HCT116 (cell line): ENCODE measurements at regions not wholly inside any gene's neighbourhood (a gene's known extent, or its start where the extent isn't known, plus 50 kb on each side); places are given as distances from the start of the nearest gene placed in this dataset.

Experiments used
- ATAC-seq: fragments of 200-7000 bp; cut with Tn5 transposase; 2 replicates; pipeline ENCODE4 v1.9.1; 2020; ENCODE audit warnings: mild to moderate bottlenecking, moderate library complexity
- BruUV-seq: library from RNA; stranded (reverse); fragments of 400-500 nt; replicated peaks from 2 replicates; lab custom pipeline; 2021; lab: Mats Ljungman, UMichigan
- CTCF ChIA-PET: fragments of 300-600 bp; sonication (Branson Sonifier 250); formaldehyde crosslinking; loops from one replicate; lab custom pipeline; 2021; ENCODE audit warnings: antibody characterized with exemption; lab: Charles Lee
- POLR2A ChIA-PET: fragments of 300-600, 350-600 bp; sonication (Branson Sonifier 250); formaldehyde crosslinking; loops from one replicate; lab custom pipeline; 2021; ENCODE audit warnings: antibody characterized with exemption; lab: Charles Lee
- RAD21 ChIA-PET, 2 experiments: fragments of 300-600 bp; sonication (Branson Sonifier 250); formaldehyde crosslinking; loops; one replicate each; lab custom pipeline; 2023; ENCODE audit warnings: low total read pairs in 2 of 2; ENCODE audit not compliant: uncharacterized antibody in 2 of 2, unreplicated experiment in 2 of 2, low non-redundant PET in 1 of 2; lab: Charles Lee
- DNase-seq: peaks from one replicate; pipeline ENCODE4 v3.0.0-alpha.2; 2010; ENCODE audit warnings: low read depth, low spot score
- H2AFZ ChIP-seq: fragments of 200-600 bp; shearing (Covaris generic), sonication (generic); 2 replicates; pipeline ENCODE4 v1.6.1; 2017; ENCODE audit warnings: low read depth, mixed run types, mixed read lengths, antibody characterized with exemption, low read length; ENCODE audit not compliant: poor library complexity, severe bottlenecking
- H3K27ac ChIP-seq: 2 replicates; pipeline ENCODE4 v1.5.1; 2012; ENCODE audit warnings: low read depth, low read length
- H3K27me3 ChIP-seq: fragments of 200-600 bp; sonication (generic); 2 replicates; pipeline ENCODE4 v1.6.1; 2016; ENCODE audit warnings: mixed run types, low read length, mixed read lengths; ENCODE audit not compliant: insufficient read depth
- H3K36me3 ChIP-seq, 2 experiments: fragments of 200-500 bp in 1 of 2; fragments of 200-600 bp in 1 of 2; sonication (Bioruptor generic) in 1 of 2; sonication (generic) in 1 of 2; 2 replicates each; pipeline versions ENCODE4 v1.5.1 to v1.6.1; 2014 to 2016; ENCODE audit warnings: low read length in 2 of 2, inconsistent platforms in 1 of 2, mixed read lengths in 1 of 2, mixed run types in 1 of 2; ENCODE audit not compliant: insufficient read depth in 2 of 2, control insufficient read depth in 1 of 2
- H3K4me1 ChIP-seq, 2 experiments: fragments of 200-600 bp in 1 of 2; sonication (generic) in 1 of 2; 2 replicates each; pipeline versions ENCODE4 v1.5.1 to v1.6.1; 2012 to 2017; ENCODE audit warnings: low read length in 2 of 2, inconsistent platforms in 1 of 2, mild to moderate bottlenecking in 1 of 2, mixed read lengths in 1 of 2, mixed run types in 1 of 2, moderate library complexity in 1 of 2; ENCODE audit not compliant: insufficient read depth in 2 of 2, control insufficient read depth in 1 of 2
- H3K4me2 ChIP-seq: fragments of 200-600 bp; sonication (generic); 2 replicates; pipeline ENCODE4 v1.6.1; 2017; ENCODE audit warnings: mixed run types, low read length, mixed read lengths
- H3K4me3 ChIP-seq, 2 experiments: fragments of 200-600 bp in 1 of 2; sonication (generic) in 1 of 2; replicated peaks in 1 of 2; 2 replicates each; pipeline ENCODE4 v1.5.1; 2011 to 2016; ENCODE audit warnings: low read length in 2 of 2, control low read depth in 1 of 2, low read depth in 1 of 2, mild to moderate bottlenecking in 1 of 2, mixed read lengths in 1 of 2, mixed run types in 1 of 2
- H3K79me2 ChIP-seq: fragments of 200-600 bp; sonication (generic); 2 replicates; pipeline ENCODE4 v1.6.1; 2017; ENCODE audit warnings: mild to moderate bottlenecking, mixed run types, low read length, moderate library complexity, mixed read lengths; ENCODE audit not compliant: insufficient read depth
- H3K9ac ChIP-seq: fragments of 200-600 bp; sonication (generic); 2 replicates; pipeline ENCODE4 v1.6.1; 2016; ENCODE audit warnings: low read length, mixed read lengths
- H3K9me2 ChIP-seq: fragments of 200-600 bp; sonication (generic), shearing (Covaris generic); 2 replicates; pipeline ENCODE4 v1.6.1; 2017; ENCODE audit warnings: mixed run types, mild to moderate bottlenecking, moderate library complexity; ENCODE audit not compliant: insufficient read depth
- H3K9me3 ChIP-seq, 2 experiments: fragments of 200-500 bp in 1 of 2; fragments of 200-600 bp in 1 of 2; sonication (Bioruptor generic) in 1 of 2; sonication (generic) in 1 of 2; 2 replicates each; pipeline ENCODE4 v1.6.1; 2014 to 2017; ENCODE audit warnings: low read length in 2 of 2, mixed read lengths in 2 of 2, inconsistent platforms in 1 of 2, low read depth in 1 of 2, mild to moderate bottlenecking in 1 of 2, mixed run types in 1 of 2, moderate library complexity in 1 of 2; ENCODE audit not compliant: control insufficient read depth in 1 of 2, insufficient read depth in 1 of 2
- H4K20me1 ChIP-seq: fragments of 200-600 bp; sonication (generic), shearing (Covaris generic); 2 replicates; pipeline ENCODE4 v1.6.1; 2017; ENCODE audit warnings: mixed run types, mild to moderate bottlenecking, moderate library complexity; ENCODE audit not compliant: insufficient read depth
- ATF3 ChIP-seq: IDR thresholded peaks from 2 replicates; pipeline ENCODE4 v1.6.1; 2012
- CBX3 ChIP-seq: IDR thresholded peaks from 2 replicates; pipeline ENCODE4 v1.6.1; 2012; ENCODE audit warnings: low read depth
- CTCF ChIP-seq, 3 experiments: fragments of 200-600 bp in 1 of 3; sonication (generic) in 1 of 3; IDR thresholded peaks in 2 of 3; conservative IDR thresholded peaks in 1 of 3; 2 replicates each; pipeline ENCODE4 v1.5.1; 2012 to 2017; ENCODE audit warnings: low read depth in 2 of 3, low read length in 2 of 3, antibody characterized with exemption in 1 of 3, borderline replicate concordance in 1 of 3, control low read depth in 1 of 3, mild to moderate bottlenecking in 1 of 3, mixed read lengths in 1 of 3, mixed run types in 1 of 3, moderate library complexity in 1 of 3; ENCODE audit not compliant: insufficient read depth in 1 of 3
- EGR1 ChIP-seq: IDR thresholded peaks from 2 replicates; pipeline ENCODE4 v1.6.1; 2012; ENCODE audit warnings: low read depth
- EZH2phosphoT487 ChIP-seq: fragments of 200-600 bp; IDR thresholded peaks from 2 replicates; pipeline ENCODE4 v1.6.1; 2018; ENCODE audit warnings: antibody characterized with exemption, borderline replicate concordance
- FOSL1 ChIP-seq: IDR thresholded peaks from 2 replicates; pipeline ENCODE4 v1.6.1; 2012; ENCODE audit warnings: low read depth
- JUND ChIP-seq: IDR thresholded peaks from 2 replicates; pipeline ENCODE4 v1.6.1; 2012
- MAX ChIP-seq: IDR thresholded peaks from 2 replicates; pipeline ENCODE4 v1.6.1; 2012
- POLR2AphosphoS5 ChIP-seq: IDR thresholded peaks from 2 replicates; pipeline ENCODE4 v1.6.1; 2011; ENCODE audit warnings: mild to moderate bottlenecking, low read depth, low read length, moderate library complexity
- RAD21 ChIP-seq: IDR thresholded peaks from 2 replicates; pipeline ENCODE4 v1.6.1; 2012; ENCODE audit warnings: low read depth, mild to moderate bottlenecking
- SP1 ChIP-seq: IDR thresholded peaks from 2 replicates; pipeline ENCODE4 v1.6.1; 2012; ENCODE audit warnings: low read depth
- SRF ChIP-seq: IDR thresholded peaks from 2 replicates; pipeline ENCODE4 v1.6.1; 2012; ENCODE audit warnings: low read depth
- TCF7L2 ChIP-seq: IDR thresholded peaks from 2 replicates; pipeline ENCODE4 v1.7.0; 2011; ENCODE audit warnings: borderline replicate concordance, inconsistent platforms; ENCODE audit not compliant: insufficient read depth, insufficient read length; ENCODE audit errors: extremely low read depth
- YY1 ChIP-seq: IDR thresholded peaks from 2 replicates; pipeline ENCODE4 v1.6.1; 2011; ENCODE audit warnings: low read length, low read depth, moderate library complexity, mild to moderate bottlenecking; ENCODE audit not compliant: insufficient replicate concordance; ENCODE audit errors: extremely low read depth
- ZBTB33 ChIP-seq: IDR thresholded peaks from 2 replicates; pipeline ENCODE4 v1.6.1; 2011; ENCODE audit warnings: mild to moderate bottlenecking, low read length, moderate library complexity; ENCODE audit not compliant: insufficient replicate concordance; ENCODE audit errors: extremely low read depth
- ZFX ChIP-seq: fragments of 450-650 bp; IDR thresholded peaks from 2 replicates; pipeline ENCODE4 v1.6.1; 2017
- ZNF274 ChIP-seq: fragments of 200-500 bp; sonication (Bioruptor generic); IDR thresholded peaks from 2 replicates; pipeline ENCODE4 v1.6.1; 2014; ENCODE audit warnings: mild to moderate bottlenecking, low read depth, low read length, inconsistent platforms
- intact Hi-C: fragments of 100-400 bp; cut with micrococcal nuclease; formaldehyde crosslinking; loops from 2 replicates; pipeline ENCODE4 v1.10.0; 2022

GRCh38 chr12:127263621-127264020 lies 1003.3 kb upstream of the TMEM132C start:
- Histone ChIP-seq H3K27me3 (peaks cover 16% of the 10 kb centered on the region; the same call in 1 of the 2 replicates), H3K79me2 (no peaks in the 10 kb centered on the region), H3K27ac (no peak overlapping the region), H3K4me2 (no peak overlapping the region), H3K4me3 (no peak overlapping the region), H3K9ac (no peak overlapping the region), H4K20me1 (no peaks in the 10 kb centered on the region), H3K9me2 (no peaks in the 10 kb centered on the region), H3K9me3 (no peaks in the 10 kb centered on the region), H3K4me1 (no peaks in the 10 kb centered on the region), H2AFZ (no peak overlapping the region), H3K36me3 (no peaks in the 10 kb centered on the region)
- ATAC-seq, result no peak
- no peak for TF ChIP-seq MAX
- TF ChIP-seq EZH2phosphoT487, result no peak
- no peak for TF ChIP-seq CBX3
- no peak for TF ChIP-seq ZNF274
- no peak for TF ChIP-seq ZFX
- no peak for TF ChIP-seq ATF3
- TF ChIP-seq EGR1, result no peak
- TF ChIP-seq YY1, result no peak
- no peak for TF ChIP-seq POLR2AphosphoS5
- TF ChIP-seq TCF7L2, result no peak
- no peak for TF ChIP-seq JUND
- no peak for TF ChIP-seq SP1
- no peak for TF ChIP-seq RAD21
- no peak for TF ChIP-seq FOSL1
- no peak for TF ChIP-seq ZBTB33
- TF ChIP-seq CTCF (IDR thresholded peaks at IDR 0.05 in 2 of 3, conservative IDR thresholded peaks at IDR 0.05 in 1 of 3; ENCODE audit: borderline replicate concordance in 1 of 3, insufficient read depth in 1 of 3, low read depth in 2 of 3, low read length in 2 of 3), result no peak
- no peak for TF ChIP-seq SRF
- intact Hi-C loops, result no loop called here
- ChIA-PET POLR2A (no interaction called here), CTCF (no interaction called here), RAD21 (no interaction called here)
- no peak for DNase-seq
- no TSS peak for BruUV-seq
